Smooth muscle cell (in vitro differentiated cells): ENCODE measurements at regions not wholly inside any gene's neighbourhood (a gene's known extent, or its start where the extent isn't known, plus 50 kb on each side); places are given as distances from the start of the nearest gene placed in this dataset.
"Not testable (repeated sequence)": the region's sequence is repeated elsewhere in the genome, so short reads cannot be mapped to it uniquely, and the experiment has no call there.

Experiments used
- DNase-seq: peaks from one replicate; lab custom pipeline; 2025; ENCODE audit not compliant: unreplicated experiment; lab: John Stamatoyannopoulos, UW
- H2AFZ ChIP-seq: fragments of 200-600 bp; sonication (generic); 2 replicates; pipeline ENCODE4 v1.6.0; 2016; ENCODE audit warnings: antibody characterized with exemption, low read depth, mild to moderate bottlenecking
- H3F3A ChIP-seq: fragments of 200-600 bp; sonication (generic); 2 replicates; pipeline ENCODE4 v1.6.0; 2017; ENCODE audit warnings: antibody characterized with exemption, low read depth
- H3K27ac ChIP-seq: fragments of 200-600 bp; sonication (generic); 2 replicates; pipeline ENCODE4 v1.5.1; 2016; ENCODE audit warnings: low read depth, mild to moderate bottlenecking
- H3K27me3 ChIP-seq: fragments of 200-600 bp; sonication (generic); 2 replicates; pipeline ENCODE4 v1.6.1; 2016; ENCODE audit warnings: low read depth, mild to moderate bottlenecking
- H3K36me3 ChIP-seq: fragments of 200-600 bp; sonication (generic); 2 replicates; pipeline ENCODE4 v1.5.1; 2016; ENCODE audit warnings: low read depth
- H3K4me1 ChIP-seq: fragments of 200-600 bp; sonication (generic); 2 replicates; pipeline ENCODE4 v1.5.1; 2016; ENCODE audit warnings: low read depth
- H3K4me2 ChIP-seq: fragments of 200-600 bp; sonication (generic); 2 replicates; pipeline ENCODE4 v1.6.0; 2016; ENCODE audit warnings: mild to moderate bottlenecking
- H3K4me3 ChIP-seq: fragments of 200-600 bp; sonication (generic); 2 replicates; pipeline ENCODE4 v1.5.1; 2016; ENCODE audit warnings: mild to moderate bottlenecking
- H3K79me2 ChIP-seq: fragments of 200-600 bp; sonication (generic); 2 replicates; pipeline ENCODE4 v1.6.0; 2016; ENCODE audit warnings: low read depth, mild to moderate bottlenecking
- H3K9ac ChIP-seq: fragments of 200-600 bp; sonication (generic); 2 replicates; pipeline ENCODE4 v1.6.0; 2016; ENCODE audit warnings: low read depth
- H3K9me3 ChIP-seq: fragments of 200-600 bp; sonication (generic); replicated peaks from 2 replicates; pipeline ENCODE4 v1.5.1; 2016; ENCODE audit warnings: low read depth
- H4K20me1 ChIP-seq: fragments of 200-600 bp; sonication (generic); 2 replicates; pipeline ENCODE4 v1.6.0; 2016; ENCODE audit warnings: low read depth
- WGBS: methylation state at CpG from one replicate; pipeline ENCODE4 v1.1.7; 2016; ENCODE audit warnings: low lambda C conversion rate; 5-methylcytosine and 5-hydroxymethylcytosine counted together

- not testable (repeated sequence) for H3K36me3 ChIP-seq
These were observed 186.7 kb downstream of the KLRB1 start for GRCh38 chr12:9420817-9421519.

GRCh38 chr12:9418669-9419041 is 189.1 kb downstream of the KLRB1 start:
- not testable (repeated sequence) for H3K27ac ChIP-seq, H2AFZ ChIP-seq, H3K27me3 ChIP-seq, H3K4me3 ChIP-seq, H3K4me2 ChIP-seq, H3F3A ChIP-seq, H3K9ac ChIP-seq, H3K36me3 ChIP-seq, DNase-seq, H3K4me1 ChIP-seq, H4K20me1 ChIP-seq, H3K79me2 ChIP-seq, H3K9me3 ChIP-seq
- WGBS: 96% methylated on average over 9 of the region's 14 CpGs

More at GRCh38 chr12:9420817-9421519, 186.7 kb downstream of the KLRB1 start:
- not testable (repeated sequence) for H3K9ac ChIP-seq, H3K4me1 ChIP-seq, H4K20me1 ChIP-seq, H3K4me3 ChIP-seq, H2AFZ ChIP-seq, H3K27ac ChIP-seq, DNase-seq, H3K9me3 ChIP-seq, H3K27me3 ChIP-seq, H3K4me2 ChIP-seq, H3K79me2 ChIP-seq, H3F3A ChIP-seq
- WGBS: 98% methylated on average over 17 of the region's 21 CpGs

GRCh38 chr12:9417947-9418668 is 189.6 kb downstream of the KLRB1 start:
- H3K27ac ChIP-seq, DNase-seq, H3K79me2 ChIP-seq, H4K20me1 ChIP-seq, H3K4me3 ChIP-seq, H3K4me2 ChIP-seq, H3F3A ChIP-seq, H2AFZ ChIP-seq, H3K27me3 ChIP-seq, H3K9ac ChIP-seq, H3K4me1 ChIP-seq, H3K36me3 ChIP-seq, H3K9me3 ChIP-seq: not testable (repeated sequence)
- WGBS: 89% methylated on average over 15 of the region's 16 CpGs

GRCh38 chr12:9417341-9417740 is 190.4 kb downstream of the KLRB1 start:
- H2AFZ ChIP-seq, H3K4me1 ChIP-seq, H3F3A ChIP-seq, H3K36me3 ChIP-seq, H3K4me2 ChIP-seq, H3K9ac ChIP-seq, H4K20me1 ChIP-seq, H3K27me3 ChIP-seq, H3K4me3 ChIP-seq, DNase-seq, H3K9me3 ChIP-seq, H3K27ac ChIP-seq, H3K79me2 ChIP-seq: not testable (repeated sequence)
- WGBS: no CpG with 5 or more reads among the region's 13 CpGs

GRCh38 chr12:9416346-9416745 is 191.4 kb downstream of the KLRB1 start:
- not testable (repeated sequence) for H3F3A ChIP-seq, H4K20me1 ChIP-seq, H3K4me1 ChIP-seq, H3K27me3 ChIP-seq, H3K79me2 ChIP-seq, H3K9ac ChIP-seq, H3K4me3 ChIP-seq, H3K27ac ChIP-seq, H2AFZ ChIP-seq, DNase-seq, H3K9me3 ChIP-seq, H3K4me2 ChIP-seq, H3K36me3 ChIP-seq
- 87% methylated on average over 7 of the region's 8 CpGs for WGBS

- not testable (repeated sequence) for H3K9ac ChIP-seq, H3K4me1 ChIP-seq, H4K20me1 ChIP-seq, H3F3A ChIP-seq, H3K4me2 ChIP-seq, DNase-seq, H3K27ac ChIP-seq, H3K79me2 ChIP-seq, H2AFZ ChIP-seq, H3K36me3 ChIP-seq, H3K4me3 ChIP-seq, H3K9me3 ChIP-seq, H3K27me3 ChIP-seq
- 97% methylated on average over 2 of the region's 3 CpGs for WGBS
These were observed 191.8 kb downstream of the KLRB1 start for GRCh38 chr12:9415898-9416297.

GRCh38 chr12:9413862-9414261 is 193.9 kb downstream of the KLRB1 start:
- DNase-seq, H3K4me1 ChIP-seq, H3K36me3 ChIP-seq, H3K9me3 ChIP-seq, H3K4me2 ChIP-seq, H2AFZ ChIP-seq, H4K20me1 ChIP-seq, H3F3A ChIP-seq, H3K4me3 ChIP-seq, H3K9ac ChIP-seq, H3K27ac ChIP-seq, H3K79me2 ChIP-seq, H3K27me3 ChIP-seq: not testable (repeated sequence)
- WGBS: 94% methylated on average over 7 of the region's 7 CpGs

GRCh38 chr12:9412459-9412858 is 195.3 kb downstream of the KLRB1 start:
- DNase-seq, H3K27ac ChIP-seq, H3K4me3 ChIP-seq, H4K20me1 ChIP-seq, H3K4me1 ChIP-seq, H3K27me3 ChIP-seq, H3F3A ChIP-seq, H2AFZ ChIP-seq, H3K9me3 ChIP-seq, H3K4me2 ChIP-seq, H3K36me3 ChIP-seq, H3K79me2 ChIP-seq, H3K9ac ChIP-seq: not testable (repeated sequence)
- WGBS: 94% methylated on average over 3 of the region's 3 CpGs
